OCI-LY3 (cell line): ENCODE measurements at regions not wholly inside any gene's neighbourhood (a gene's known extent, or its start where the extent isn't known, plus 50 kb on each side); places are given as distances from the start of the nearest gene placed in this dataset.

Experiments
- CTCF ChIP-seq: fragments of 200-600, 300-600 bp; sonication (generic); IDR thresholded peaks from 2 replicates; pipeline ENCODE4 v1.5.1; 2014; ENCODE audit warnings: antibody characterized with exemption, low read length, low read depth
- EZH2phosphoT487 ChIP-seq: fragments of 200-600 bp; shearing (Covaris generic); IDR thresholded peaks from 2 replicates; pipeline ENCODE4 v1.6.1; 2018; ENCODE audit warnings: antibody characterized with exemption, mixed run types, low read depth

DNA sequence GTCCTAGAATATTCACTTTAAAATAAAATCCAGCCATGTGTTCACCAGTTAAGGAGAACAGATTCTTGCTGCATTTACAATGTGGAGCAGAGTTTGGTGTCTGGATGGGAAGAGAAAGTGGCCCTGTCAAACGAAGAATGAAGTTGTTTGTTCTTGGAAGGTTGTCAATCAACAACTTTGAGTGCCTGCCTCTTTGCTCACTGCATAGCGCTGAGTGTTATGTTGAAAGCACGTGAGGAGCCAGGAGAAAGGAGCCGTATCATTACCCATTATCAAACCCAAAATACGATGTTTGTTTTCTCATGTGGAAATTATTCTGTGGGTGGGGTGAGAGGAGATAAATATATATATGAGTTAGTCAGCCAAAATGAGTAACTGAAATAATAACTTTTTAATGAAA, 492.5 kb upstream of the POU3F3 start:
- no peak for TF ChIP-seq CTCF
- no peak for TF ChIP-seq EZH2phosphoT487
